CD14-positive monocyte (primary cell): ENCODE measurements at regions not wholly inside any gene's neighbourhood (a gene's known extent, or its start where the extent isn't known, plus 50 kb on each side); places are given as distances from the start of the nearest gene placed in this dataset.

ENCODE experiments used
- DNase-seq, 3 donors: peaks; one replicate each; pipeline ENCODE4 v3.0.0-alpha.2; 2011 to 2022
- H2AFZ ChIP-seq: 2 replicates; pipeline ENCODE4 v1.6.0; 2012; ENCODE audit warnings: mild to moderate bottlenecking, low read depth, low read length, inconsistent platforms; ENCODE audit not compliant: insufficient read depth, poor library complexity, severe bottlenecking
- H3K27ac ChIP-seq, 2 donors: 1 replicate in 1 of 2; 2 replicates in 1 of 2; pipeline ENCODE4 v1.5.1; 2012 to 2013; ENCODE audit warnings: low read length in 2 of 2, control low read depth in 1 of 2, inconsistent platforms in 1 of 2, low read depth in 1 of 2, mild to moderate bottlenecking in 1 of 2
- H3K27me3 ChIP-seq, 2 donors: one replicate each; pipeline versions ENCODE4 v1.6.0 to v1.6.1; 2011 to 2013; ENCODE audit warnings: low read length in 2 of 2; ENCODE audit not compliant: control insufficient read depth in 2 of 2, insufficient read depth in 2 of 2
- H3K36me3 ChIP-seq, 2 donors: replicated peaks in 1 of 2; 1 replicate in 1 of 2; 2 replicates in 1 of 2; pipeline versions ENCODE4 v1.5.1 to v1.6.1; 2012 to 2013; ENCODE audit warnings: low read length in 2 of 2, control low read depth in 1 of 2, inconsistent platforms in 1 of 2, mild to moderate bottlenecking in 1 of 2; ENCODE audit not compliant: insufficient read depth in 2 of 2, control insufficient read depth in 1 of 2
- H3K4me1 ChIP-seq, 2 donors: 1 replicate in 1 of 2; 2 replicates in 1 of 2; pipeline versions ENCODE4 v1.5.1 to v1.6.1; 2012 to 2013; ENCODE audit warnings: low read length in 2 of 2, control low read depth in 1 of 2, inconsistent platforms in 1 of 2, mild to moderate bottlenecking in 1 of 2, moderate library complexity in 1 of 2; ENCODE audit not compliant: insufficient read depth in 2 of 2, control insufficient read depth in 1 of 2
- H3K4me2 ChIP-seq: replicated peaks from 2 replicates; pipeline ENCODE3; 2012; ENCODE audit warnings: low read length, moderate library complexity, mild to moderate bottlenecking; ENCODE audit not compliant: poor library complexity, severe bottlenecking; ENCODE audit errors: extremely low read depth
- H3K4me3 ChIP-seq, 3 experiments: fragments of 200-600 bp in 1 of 3; sonication (generic) in 1 of 3; replicated peaks in 1 of 3; 1 replicate in 2 of 3; 2 replicates in 1 of 3; pipeline ENCODE4 v1.5.1; 2011 to 2013; ENCODE audit warnings: low read length in 3 of 3, mild to moderate bottlenecking in 3 of 3, control low read depth in 2 of 3, low read depth in 2 of 3, inconsistent platforms in 1 of 3, moderate library complexity in 1 of 3
- H3K79me2 ChIP-seq: 2 replicates; pipeline ENCODE4 v1.6.0; 2012; ENCODE audit warnings: mild to moderate bottlenecking, control low read depth, inconsistent platforms, low read length, moderate library complexity; ENCODE audit not compliant: insufficient read depth
- H3K9ac ChIP-seq: 2 replicates; pipeline ENCODE4 v1.6.0; 2017; ENCODE audit warnings: low read length, mild to moderate bottlenecking; ENCODE audit not compliant: insufficient read depth, poor library complexity, severe bottlenecking
- H3K9me3 ChIP-seq, 2 donors: replicated peaks in 1 of 2; 1 replicate in 1 of 2; 2 replicates in 1 of 2; pipeline versions ENCODE4 v1.5.1 to v1.6.1; 2012 to 2013; ENCODE audit warnings: low read length in 2 of 2, control low read depth in 1 of 2; ENCODE audit not compliant: control insufficient read depth in 1 of 2, insufficient read depth in 1 of 2
- H4K20me1 ChIP-seq: 2 replicates; pipeline ENCODE4 v1.6.0; 2012; ENCODE audit warnings: mild to moderate bottlenecking, low read length, control low read depth, moderate library complexity; ENCODE audit not compliant: insufficient read depth
- H3K27ac Mint-ChIP-seq, 7 donors: one replicate each; pipeline ENCODE4 v1.8.0; 2020; ENCODE audit warnings: mild to moderate bottlenecking in 7 of 7, mixed read lengths in 7 of 7, moderate library complexity in 6 of 7, inconsistent platforms in 2 of 7
- H3K27me3 Mint-ChIP-seq, 3 donors: one replicate each; pipeline ENCODE4 v1.8.0; 2021 to 2022; ENCODE audit warnings: low read depth in 3 of 3, mild to moderate bottlenecking in 3 of 3, mixed read lengths in 3 of 3, moderate library complexity in 3 of 3, inconsistent platforms in 1 of 3
- H3K36me3 Mint-ChIP-seq, 2 donors: one replicate each; pipeline ENCODE4 v1.8.0; 2020; ENCODE audit warnings: mixed read lengths in 2 of 2, inconsistent platforms in 1 of 2, mild to moderate bottlenecking in 1 of 2
- H3K4me1 Mint-ChIP-seq: one replicate; pipeline ENCODE4 v1.8.0; 2020; ENCODE audit warnings: mild to moderate bottlenecking, mixed read lengths
- H3K4me3 Mint-ChIP-seq, 2 donors: one replicate each; pipeline ENCODE4 v1.8.0; 2020; ENCODE audit warnings: mild to moderate bottlenecking in 2 of 2, mixed read lengths in 2 of 2, moderate library complexity in 1 of 2
- H3K9me3 Mint-ChIP-seq, 7 donors: one replicate each; pipeline ENCODE4 v1.8.0; 2020 to 2022; ENCODE audit warnings: mixed read lengths in 7 of 7, mild to moderate bottlenecking in 6 of 7, moderate library complexity in 6 of 7, inconsistent platforms in 2 of 7
- intact Hi-C, 2 donors: fragments of 100-400 bp; cut with micrococcal nuclease; formaldehyde crosslinking; loops; one replicate each; pipeline versions ENCODE4 v1.15.0 to v1.15.1; 2023
- TF ChIP-seq, protein P1 (sequence below): fragments of 200-600 bp; IDR thresholded peaks from one replicate; pipeline ENCODE4 v1.8.0; 2022; ENCODE audit warnings: antibody characterized with exemption, mild to moderate bottlenecking

GRCh38 chr1:199704231-199704630, 323.3 kb upstream of the NR5A2 start:
- no peaks in the 10 kb centered on the region for H3K9me3 ChIP-seq
- no peak overlapping the region for H3K4me3 ChIP-seq
- no peak overlapping the region for H2AFZ ChIP-seq
- H3K4me3 Mint-ChIP-seq, result no peak overlapping the region
- peaks cover 8% of the 10 kb centered on the region for H3K4me1 Mint-ChIP-seq
- no peaks in the 10 kb centered on the region for H3K36me3 Mint-ChIP-seq
- no peaks in the 10 kb centered on the region for H4K20me1 ChIP-seq
- no peaks in the 10 kb centered on the region for H3K36me3 ChIP-seq
- peaks cover 0 to 3% (median 0%) of the 10 kb centered on the region in 7 donors for H3K9me3 Mint-ChIP-seq
- H3K4me2 ChIP-seq, result no peak overlapping the region
- no peak for DNase-seq
- TF ChIP-seq, protein P1, sequence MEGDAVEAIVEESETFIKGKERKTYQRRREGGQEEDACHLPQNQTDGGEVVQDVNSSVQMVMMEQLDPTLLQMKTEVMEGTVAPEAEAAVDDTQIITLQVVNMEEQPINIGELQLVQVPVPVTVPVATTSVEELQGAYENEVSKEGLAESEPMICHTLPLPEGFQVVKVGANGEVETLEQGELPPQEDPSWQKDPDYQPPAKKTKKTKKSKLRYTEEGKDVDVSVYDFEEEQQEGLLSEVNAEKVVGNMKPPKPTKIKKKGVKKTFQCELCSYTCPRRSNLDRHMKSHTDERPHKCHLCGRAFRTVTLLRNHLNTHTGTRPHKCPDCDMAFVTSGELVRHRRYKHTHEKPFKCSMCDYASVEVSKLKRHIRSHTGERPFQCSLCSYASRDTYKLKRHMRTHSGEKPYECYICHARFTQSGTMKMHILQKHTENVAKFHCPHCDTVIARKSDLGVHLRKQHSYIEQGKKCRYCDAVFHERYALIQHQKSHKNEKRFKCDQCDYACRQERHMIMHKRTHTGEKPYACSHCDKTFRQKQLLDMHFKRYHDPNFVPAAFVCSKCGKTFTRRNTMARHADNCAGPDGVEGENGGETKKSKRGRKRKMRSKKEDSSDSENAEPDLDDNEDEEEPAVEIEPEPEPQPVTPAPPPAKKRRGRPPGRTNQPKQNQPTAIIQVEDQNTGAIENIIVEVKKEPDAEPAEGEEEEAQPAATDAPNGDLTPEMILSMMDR, result no peak
- peaks cover 0 to 6% of the 10 kb centered on the region in 2 donors for H3K4me1 ChIP-seq
- H3K27me3 Mint-ChIP-seq, result peaks cover 0 to 1% (median 0%) of the 10 kb centered on the region in 3 donors
- intact Hi-C loops, result no loop called here
- H3K79me2 ChIP-seq, result no peaks in the 10 kb centered on the region
- no peak overlapping the region for H3K9ac ChIP-seq
- no peak overlapping the region for H3K27ac Mint-ChIP-seq
- H3K27ac ChIP-seq, result no peak overlapping the region
- H3K27me3 ChIP-seq, result no peaks in the 10 kb centered on the region

- Histone ChIP-seq H3K4me2 (no peak overlapping the region), H3K9me3 (peaks cover 3 to 6% of the 10 kb centered on the region in 2 donors), H3K4me3 (no peak overlapping the region), H3K27me3 (no peaks in the 10 kb centered on the region), H3K9ac (no peak overlapping the region), H3K79me2 (no peaks in the 10 kb centered on the region), H3K27ac (no peak overlapping the region), H4K20me1 (no peaks in the 10 kb centered on the region), H3K4me1 (peaks cover 0 to 6% of the 10 kb centered on the region in 2 donors), H3K36me3 (no peaks in the 10 kb centered on the region), H2AFZ (no peak overlapping the region)
- Mint-ChIP-seq H3K9me3 (peaks cover 3 to 9% (median 6%) of the 10 kb centered on the region in 7 donors), H3K27me3 (peaks cover 0 to 1% (median 0%) of the 10 kb centered on the region in 3 donors), H3K36me3 (no peaks in the 10 kb centered on the region), H3K4me1 (peaks cover 4% of the 10 kb centered on the region), H3K4me3 (no peak overlapping the region), H3K27ac (no peak overlapping the region)
- DNase-seq, result no peak
- intact Hi-C loops, result no loop called here
- TF ChIP-seq, protein P1, result no peak
Observed at GRCh38 chr1:199705825-199706224, 321.7 kb upstream of the NR5A2 start.
